IPS DF 4.7 (cell line): ENCODE measurements at regions not wholly inside any gene's neighbourhood (a gene's known extent, or its start where the extent isn't known, plus 50 kb on each side); places are given as distances from the start of the nearest gene placed in this dataset.

Experiments
- DNase-seq: peaks from one replicate; pipeline ENCODE4 v3.0.0-alpha.2; 2013; ENCODE audit warnings: low spot score; ENCODE audit errors: extremely low read depth

- DNase-seq: no peak
Measured at GRCh38 chr11:81059356-81059755, 1618.5 kb upstream of the TENM4 start.

DNA sequence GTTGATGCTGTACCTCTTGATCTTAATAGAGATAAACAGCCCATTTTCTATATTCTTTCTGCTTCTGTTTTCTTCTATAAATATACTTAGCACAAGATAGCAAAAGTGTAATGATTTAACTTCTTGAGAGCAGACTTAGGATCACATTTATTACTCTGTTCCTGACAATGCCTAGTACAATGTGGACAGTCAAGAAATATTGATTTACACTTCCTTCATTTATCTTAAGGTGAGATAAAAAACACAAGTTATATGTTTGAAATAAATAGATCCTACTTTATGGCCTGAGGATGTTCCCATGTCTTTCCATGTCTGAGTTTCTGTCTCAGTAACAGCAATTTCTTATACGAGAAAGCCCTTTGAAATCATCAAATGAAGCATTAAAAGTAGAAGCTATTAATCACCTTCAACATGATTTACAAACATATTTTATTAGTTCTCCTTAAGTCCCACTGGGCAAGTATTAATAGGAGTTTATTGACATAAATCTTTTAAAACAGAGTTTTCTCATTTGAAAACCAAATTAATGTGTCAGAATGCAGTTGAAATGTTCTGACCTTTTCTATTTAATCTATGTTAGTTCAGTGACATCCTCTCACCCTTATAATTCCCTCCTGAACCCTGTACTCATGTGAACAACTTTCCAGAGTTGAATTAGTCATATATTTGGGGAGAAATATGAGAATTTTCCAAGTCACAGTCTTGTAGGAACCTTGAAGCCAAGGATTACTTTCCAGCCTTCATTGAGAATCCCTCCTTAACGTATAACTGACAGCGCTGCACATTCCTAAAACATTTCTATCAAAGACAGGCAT, 1611.7 kb upstream of the TENM4 start:
- no peak for DNase-seq

DNA sequence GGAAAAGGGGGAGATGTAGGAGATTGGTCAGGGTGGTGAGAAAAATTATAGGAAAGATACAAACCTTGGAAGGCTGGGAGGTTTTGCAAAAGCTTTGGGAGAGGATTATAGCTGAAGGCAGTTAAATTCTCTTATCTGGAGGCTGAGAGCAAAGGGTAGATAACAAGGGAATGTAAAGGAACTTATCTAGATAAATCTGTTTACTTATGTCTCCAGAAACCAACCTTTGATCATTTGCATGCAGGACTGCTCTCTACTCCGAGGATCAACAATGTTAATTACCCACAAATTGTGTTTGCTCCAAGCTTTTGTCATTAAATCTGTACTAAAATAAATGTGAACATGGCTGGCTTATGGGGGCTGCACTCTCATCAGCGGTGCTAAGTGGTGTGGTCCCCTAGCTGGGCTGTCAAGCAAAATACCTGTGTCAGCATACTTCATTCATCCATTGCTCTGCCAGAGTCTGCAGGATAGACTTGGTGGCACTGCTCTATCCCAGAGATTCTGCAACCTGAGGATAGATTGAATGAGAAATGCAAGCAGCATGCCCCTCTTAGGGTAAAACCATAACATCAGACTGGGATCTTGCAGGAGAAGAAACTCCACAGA, 1599.2 kb upstream of the TENM4 start:
- no peak for DNase-seq

DNA sequence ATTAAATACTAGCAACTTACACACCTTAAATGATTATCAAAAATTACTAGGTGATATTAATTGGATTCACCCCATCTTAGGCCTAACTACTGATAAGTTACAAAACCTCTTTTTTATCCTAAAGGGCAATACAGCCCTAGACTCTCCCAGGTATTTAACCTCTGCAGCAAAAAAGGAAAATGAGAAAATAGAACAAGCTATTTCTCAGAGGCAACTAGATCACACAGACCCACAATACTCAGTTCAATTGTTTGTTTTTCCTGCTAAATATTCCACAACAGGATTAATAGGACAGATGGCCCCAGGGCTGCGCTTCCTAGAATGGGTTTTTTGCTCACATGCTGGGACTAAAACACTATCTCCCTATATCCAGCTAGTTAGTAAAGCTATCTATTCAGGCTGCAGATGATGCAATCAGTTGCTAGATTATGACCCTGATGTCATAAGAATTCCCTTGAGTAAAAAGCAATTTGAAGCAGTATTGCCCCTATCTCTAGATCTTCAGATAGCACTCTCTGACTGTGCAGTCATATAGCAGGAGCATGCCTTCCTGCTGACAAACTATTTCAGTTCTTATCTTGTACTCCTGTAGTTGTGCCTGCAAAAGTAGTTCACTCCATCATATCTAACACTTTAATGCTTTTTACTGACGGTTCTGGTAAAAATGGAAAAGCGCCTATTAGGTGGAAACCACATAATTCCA, 1595.5 kb upstream of the TENM4 start:
- DNase-seq: no peak

GRCh38 chr11:81033779-81034540, 1593.1 kb upstream of the TENM4 start:
- no peak for DNase-seq

DNA sequence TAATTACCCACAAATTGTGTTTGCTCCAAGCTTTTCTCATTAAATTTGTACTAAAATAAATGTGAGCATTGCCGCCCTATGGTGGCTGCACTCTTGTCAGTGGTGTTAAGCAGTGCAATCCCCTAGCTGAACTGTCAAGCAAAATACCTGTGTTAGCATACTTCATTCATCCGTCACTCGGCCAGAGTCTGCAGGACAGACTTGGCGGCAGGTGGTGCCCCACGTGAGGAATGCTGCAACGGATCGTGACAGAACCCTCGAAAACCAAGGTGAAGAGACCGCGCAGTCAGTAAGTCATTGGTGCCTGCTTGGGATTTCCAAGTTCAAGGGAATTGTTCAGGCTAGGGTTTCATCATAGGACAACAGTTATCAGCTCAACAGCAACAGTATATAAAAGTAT, 1592.1 kb upstream of the TENM4 start:
- DNase-seq: no peak

DNA sequence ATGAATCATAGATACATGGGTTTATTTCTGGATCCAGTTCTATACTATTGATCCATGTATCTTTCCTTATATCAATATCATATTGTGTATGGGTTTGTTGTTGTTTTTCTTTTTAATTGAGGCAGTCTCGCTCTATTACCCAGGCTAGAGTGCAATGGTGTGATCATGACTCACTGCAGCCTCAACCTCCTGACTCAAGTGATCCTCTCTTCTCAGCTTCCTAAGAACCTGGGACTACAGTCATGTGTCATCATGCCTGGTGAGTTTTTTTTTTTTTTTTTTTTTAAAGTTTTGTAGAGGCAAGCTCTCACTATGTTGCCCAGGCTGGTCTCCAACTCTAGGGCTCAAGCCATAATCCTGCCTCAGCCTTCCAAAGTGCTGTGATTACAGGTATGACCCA, 1589.4 kb upstream of the TENM4 start:
- DNase-seq: no peak

DNA sequence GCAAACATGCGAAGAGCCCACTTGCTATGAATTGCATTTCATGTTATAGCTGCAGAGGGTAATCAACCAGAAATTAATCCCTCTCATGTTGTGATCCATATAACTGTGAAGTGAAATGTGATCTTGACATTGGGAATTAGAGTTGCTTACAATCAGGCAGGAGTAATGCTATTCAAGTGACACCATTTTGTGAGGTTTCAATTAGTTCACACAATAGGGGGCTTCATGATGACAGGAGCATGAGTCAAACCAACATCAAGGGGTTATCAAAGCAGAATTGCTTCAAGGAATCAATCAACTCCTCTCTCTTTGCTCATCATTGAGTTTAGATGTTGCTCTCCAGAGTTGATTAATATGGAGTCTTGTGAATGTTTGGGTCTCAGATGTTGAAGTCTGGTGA, 1585.2 kb upstream of the TENM4 start:
- no peak for DNase-seq

- no peak for DNase-seq
Measured at GRCh38 chr11:81022057-81022456, 1581.2 kb upstream of the TENM4 start.

GRCh38 chr11:81010631-81011030, 1569.8 kb upstream of the TENM4 start:
- no peak for DNase-seq

DNA sequence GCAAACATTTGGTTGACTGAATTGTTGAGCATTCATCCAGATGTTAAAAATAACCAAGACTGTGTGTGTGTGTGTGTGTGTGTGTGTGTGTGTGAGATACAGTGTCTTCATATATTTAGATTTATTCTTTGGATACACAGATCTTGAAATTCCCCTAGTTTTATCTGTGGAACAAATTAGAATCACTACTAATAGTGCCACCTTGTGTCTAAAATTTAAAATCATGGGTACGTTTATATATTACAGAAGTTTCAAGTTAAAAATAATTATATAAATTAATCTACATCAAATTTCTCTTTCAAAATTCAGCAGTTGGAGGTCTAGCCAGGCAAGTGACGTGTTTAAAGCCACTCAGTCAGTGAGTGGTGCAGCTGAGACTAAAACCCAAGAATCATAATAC, 1566.2 kb upstream of the TENM4 start:
- DNase-seq: no peak

- DNase-seq: no peak
Measured at GRCh38 chr11:81005595-81005994, 1564.8 kb upstream of the TENM4 start.

- no peak for DNase-seq
Measured at GRCh38 chr11:81004576-81004975, 1563.7 kb upstream of the TENM4 start.

DNA sequence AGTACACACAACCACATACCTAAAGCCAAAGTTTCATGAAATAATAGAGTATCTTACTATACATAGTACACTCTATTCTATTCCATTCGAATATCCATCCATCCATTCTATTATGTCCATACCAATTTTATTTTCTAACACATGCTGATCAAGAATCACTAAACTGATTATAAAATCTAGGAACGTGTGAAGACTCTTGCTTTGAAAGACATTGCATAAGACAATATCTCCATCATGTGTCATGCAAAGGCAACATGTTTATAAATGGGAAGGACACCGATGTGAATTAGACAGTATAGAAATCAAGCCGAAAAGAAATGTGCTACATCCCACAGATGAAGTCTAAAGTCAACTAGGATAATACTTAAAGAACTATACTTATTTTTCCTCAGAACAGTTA, 1561.5 kb upstream of the TENM4 start:
- DNase-seq: no peak

GRCh38 chr11:81000735-81001134, 1559.9 kb upstream of the TENM4 start:
- no peak for DNase-seq

GRCh38 chr11:81000334-81000733, 1559.5 kb upstream of the TENM4 start:
- DNase-seq: no peak

GRCh38 chr11:80995523-80995922, 1554.7 kb upstream of the TENM4 start:
- no peak for DNase-seq

- DNase-seq: no peak
Measured at GRCh38 chr11:80993536-80993935, 1552.7 kb upstream of the TENM4 start.

- DNase-seq: no peak
Measured at GRCh38 chr11:80990885-80991284, 1550.1 kb upstream of the TENM4 start.

DNA sequence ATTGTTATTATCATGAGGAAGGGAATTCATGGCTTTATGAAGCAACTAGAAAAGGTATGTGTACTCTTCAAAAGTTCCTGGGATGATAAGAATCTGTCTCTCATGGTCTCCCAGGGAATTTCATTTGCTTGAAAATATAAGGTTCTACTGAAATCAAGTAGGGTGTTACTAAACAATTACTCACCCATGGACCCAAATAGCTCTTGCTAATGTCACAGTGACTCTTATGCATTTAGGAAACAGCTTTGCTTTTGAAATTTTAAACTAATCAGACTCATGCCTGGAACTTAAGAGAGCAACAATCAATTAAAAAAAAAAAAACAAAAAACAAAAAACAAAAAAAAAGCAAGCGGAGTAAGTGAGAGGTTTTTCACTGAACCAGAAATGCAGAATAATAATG, 1546.3 kb upstream of the TENM4 start:
- no peak for DNase-seq

DNA sequence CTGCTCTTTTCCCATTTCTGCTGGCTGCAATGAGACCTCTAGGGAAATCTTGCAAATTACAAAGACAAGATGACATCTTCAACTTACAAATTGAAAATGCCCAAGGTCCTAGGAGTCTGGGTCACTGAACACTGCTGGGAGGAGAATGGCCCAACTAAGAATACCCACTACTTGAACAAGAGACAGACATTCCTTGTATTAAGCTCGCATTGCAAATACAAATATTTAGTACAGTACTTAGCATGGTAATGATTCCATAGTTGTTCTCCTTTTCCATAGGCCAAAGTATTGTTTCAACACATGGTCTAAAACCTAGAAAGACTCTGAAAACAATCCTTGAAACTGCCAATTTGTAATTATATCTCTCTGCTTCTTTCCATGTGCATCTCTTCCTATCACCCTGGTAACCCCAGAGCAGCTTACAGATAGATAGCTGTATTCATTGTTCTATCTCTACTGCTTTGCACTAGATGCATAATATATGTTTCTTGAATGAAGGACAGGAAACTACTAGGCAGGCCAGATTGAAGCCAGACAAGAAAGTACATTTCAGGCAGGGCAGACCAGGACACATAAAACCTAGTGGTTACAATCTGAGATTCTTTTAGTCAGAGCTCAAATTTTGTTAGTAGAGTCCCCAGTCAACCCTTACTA, 1545.7 kb upstream of the TENM4 start:
- DNase-seq: no peak
